GM15510 (cell line): ENCODE measurements at regions not wholly inside any gene's neighbourhood (a gene's known extent, or its start where the extent isn't known, plus 50 kb on each side); places are given as distances from the start of the nearest gene placed in this dataset.

Experiments
- POLR2A ChIP-seq: IDR thresholded peaks from 3 replicates; pipeline ENCODE4 v1.6.1; 2011; ENCODE audit warnings: borderline replicate concordance; ENCODE audit not compliant: insufficient read length; ENCODE audit errors: extremely low read depth

GRCh38 chr15:77546050-77546501 is 86.6 kb downstream of the LINGO1 start:
- TF ChIP-seq POLR2A, result no peak

GRCh38 chr15:77545058-77545457 is 87.7 kb downstream of the LINGO1 start:
- TF ChIP-seq POLR2A, result no peak

GRCh38 chr15:77544162-77544561 is 88.5 kb downstream of the LINGO1 start:
- no peak for TF ChIP-seq POLR2A

- peak; percentile 20 for TF ChIP-seq POLR2A
Measured at GRCh38 chr15:77543159-77543882, 89.4 kb downstream of the LINGO1 start.

- TF ChIP-seq POLR2A, result no peak
Measured at GRCh38 chr15:77542491-77543001, 90.2 kb downstream of the LINGO1 start.

GRCh38 chr15:77541421-77542181 is 91.1 kb downstream of the LINGO1 start:
- TF ChIP-seq POLR2A, result no peak

GRCh38 chr15:77540312-77541060 is 92.2 kb downstream of the LINGO1 start:
- no peak for TF ChIP-seq POLR2A

- no peak for TF ChIP-seq POLR2A
Measured at GRCh38 chr15:77538793-77539497, 93.8 kb downstream of the LINGO1 start.

GRCh38 chr15:77538027-77538451 is 94.7 kb downstream of the LINGO1 start:
- no peak for TF ChIP-seq POLR2A

GRCh38 chr15:77537006-77537405 is 95.7 kb downstream of the LINGO1 start:
- no peak for TF ChIP-seq POLR2A

GRCh38 chr15:77535845-77536244 is 96.9 kb downstream of the LINGO1 start:
- no peak for TF ChIP-seq POLR2A
